GM19468 (cell line): ENCODE measurements at regions not wholly inside any gene's neighbourhood (a gene's known extent, or its start where the extent isn't known, plus 50 kb on each side); places are given as distances from the start of the nearest gene placed in this dataset.

ENCODE experiments used
- ATAC-seq: cut with Tn5 transposase; IDR thresholded peaks from one replicate; pipeline ENCODE4 v1.9.1; 2021; ENCODE audit warnings: mild to moderate bottlenecking, moderate library complexity, moderate number of reproducible peaks; ENCODE audit not compliant: unreplicated experiment; ENCODE audit errors: extremely low read depth

DNA sequence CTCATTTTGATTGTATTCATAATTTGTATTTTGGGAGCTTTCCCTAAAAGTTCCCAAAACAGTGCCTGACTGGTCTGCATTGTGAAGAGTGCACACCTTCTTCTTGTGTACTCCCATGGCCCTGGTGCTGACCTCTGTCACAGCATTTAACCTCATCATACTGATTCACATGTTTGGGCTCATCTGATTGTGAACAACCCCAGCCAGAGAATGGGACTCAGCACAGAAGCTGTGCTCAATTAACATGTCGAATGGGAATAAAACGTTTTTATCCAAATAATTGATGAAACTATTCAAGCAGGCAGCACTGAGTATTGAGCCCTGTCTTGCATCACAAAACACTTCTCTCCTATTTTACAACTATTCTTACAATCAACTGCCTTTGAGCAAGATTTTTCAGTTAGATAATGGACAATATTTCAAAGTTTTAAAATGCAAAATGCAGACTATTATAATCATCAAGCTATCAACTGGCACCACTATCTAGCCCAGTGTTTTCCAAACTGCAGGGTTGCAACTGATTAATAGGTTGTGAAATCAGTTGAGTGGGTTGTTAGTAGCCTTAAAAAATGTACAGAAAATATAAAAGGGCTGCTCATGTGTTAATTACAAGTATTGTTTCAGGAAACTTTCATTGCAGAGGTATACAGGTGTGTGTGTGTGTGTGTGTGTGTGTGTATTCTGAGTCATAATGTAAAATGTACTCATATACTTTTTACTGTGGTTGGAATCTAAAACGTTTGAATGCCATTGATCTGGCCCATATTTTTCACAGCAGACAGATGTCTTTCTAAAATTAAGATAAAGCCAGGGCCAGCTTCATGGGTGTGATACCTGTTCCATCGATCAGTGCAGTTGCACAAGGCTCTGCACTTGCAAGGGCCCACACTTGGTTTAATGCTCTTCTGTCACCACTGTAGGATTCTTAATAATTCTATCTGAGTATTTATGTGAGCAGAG lies 190.5 kb downstream of the PIK3R1 start:
- ATAC-seq, result no peak

DNA sequence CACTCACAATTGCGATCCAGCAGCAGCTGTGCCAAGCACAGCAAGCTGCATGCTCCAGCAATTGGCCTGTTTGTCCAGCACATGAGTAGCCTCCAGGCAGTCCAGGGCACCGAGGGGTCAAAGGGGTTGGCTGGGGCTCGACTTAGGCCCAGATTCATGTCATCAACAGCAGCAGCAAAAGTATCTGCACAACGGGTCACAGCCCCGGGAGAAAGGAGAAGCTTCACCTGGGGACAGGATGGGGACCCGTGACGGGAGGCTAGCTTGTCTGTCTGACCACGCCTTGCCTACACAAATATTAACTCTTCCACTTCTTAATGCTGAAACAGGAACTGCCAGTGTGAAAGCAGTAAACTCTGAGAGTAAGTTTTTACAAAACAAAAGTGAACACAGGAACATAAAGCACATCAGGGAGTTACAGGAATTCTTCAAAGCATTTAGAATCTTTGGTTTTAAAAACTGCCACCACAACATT lies 191.2 kb downstream of the PIK3R1 start:
- ATAC-seq, result peak; percentile 55

DNA sequence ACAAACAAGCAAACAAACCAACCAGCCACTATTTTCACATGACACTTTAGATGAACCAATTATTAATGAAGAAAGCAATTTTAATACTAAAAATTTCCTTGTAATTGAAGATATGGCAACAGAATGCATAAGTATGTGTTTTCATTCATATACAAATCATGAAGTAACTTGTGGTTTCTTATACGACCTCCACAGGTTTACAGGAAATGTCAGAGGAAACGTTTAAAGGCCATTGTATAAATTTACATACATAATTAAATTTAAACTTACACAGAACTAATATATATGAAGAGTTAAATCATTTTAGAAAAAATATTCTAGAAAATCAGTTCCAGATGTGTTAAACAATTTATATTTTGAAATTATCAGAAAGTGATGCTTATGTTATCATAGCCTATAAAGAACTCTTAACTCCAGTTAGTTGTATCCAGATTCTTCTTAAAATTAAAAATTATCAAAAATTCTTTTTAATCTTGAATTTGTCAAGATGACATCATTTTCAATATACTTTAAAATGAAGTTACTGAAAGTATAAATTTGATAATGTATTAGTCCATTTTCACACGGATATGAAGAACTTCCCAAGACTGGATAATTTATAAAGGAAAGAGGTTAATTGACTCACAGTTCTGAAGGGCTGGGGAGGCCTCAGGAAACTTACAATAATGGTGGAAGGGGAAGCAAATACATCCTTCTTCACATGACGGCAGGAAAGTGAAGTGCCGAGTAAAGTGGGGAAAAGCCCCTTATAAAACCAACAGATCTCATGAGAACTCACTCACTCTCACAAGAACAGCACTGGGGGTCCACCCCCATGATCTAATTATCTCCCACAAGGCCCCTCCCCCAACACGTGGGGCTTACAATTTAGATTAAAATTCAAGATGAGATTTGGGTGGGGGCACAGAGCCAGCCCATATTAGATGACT lies 192.0 kb downstream of the PIK3R1 start:
- ATAC-seq, result no peak

DNA sequence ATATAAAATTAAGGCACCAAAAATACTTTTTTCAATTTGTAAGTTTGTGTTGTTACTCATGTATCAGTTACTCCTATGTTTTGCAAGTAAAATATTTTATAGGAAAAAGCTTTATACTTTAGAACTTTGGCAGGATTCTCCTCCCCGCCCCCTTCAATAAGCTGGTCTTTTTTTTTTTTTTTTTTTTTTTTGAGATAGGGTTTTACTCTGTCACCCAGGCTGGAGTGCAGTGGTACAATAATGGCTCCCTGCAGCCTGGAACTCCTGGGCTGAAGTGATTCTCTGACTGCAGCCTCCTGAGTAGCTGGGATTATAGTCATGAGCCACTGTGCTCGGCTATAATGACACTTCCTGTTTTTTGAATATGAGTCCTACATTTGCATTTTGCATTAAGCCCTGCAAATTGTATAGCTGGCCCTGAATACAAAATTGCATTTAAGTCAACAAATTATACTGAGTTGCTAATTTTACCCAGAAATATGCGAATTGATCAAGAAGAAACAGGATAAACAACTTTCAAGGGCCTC lies 192.9 kb downstream of the PIK3R1 start:
- no peak for ATAC-seq

DNA sequence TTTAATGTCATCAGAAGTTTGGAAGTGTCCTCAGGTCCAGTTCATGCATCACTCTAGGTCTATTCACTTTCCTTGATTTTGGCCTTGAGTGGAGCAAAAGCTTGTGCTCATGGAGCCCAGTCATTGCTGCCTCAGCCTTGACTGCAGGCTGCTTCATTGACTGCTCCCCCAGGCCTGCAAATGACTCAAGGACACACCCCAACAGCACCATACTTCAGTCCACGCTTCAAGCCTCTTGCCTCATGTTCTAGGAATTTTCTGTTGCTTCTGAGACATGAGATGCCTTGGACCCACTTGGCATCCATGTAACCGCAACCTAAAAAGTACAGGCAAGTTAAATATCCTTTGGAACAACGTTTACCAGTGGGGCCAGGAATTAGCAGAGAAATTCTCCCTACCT lies 193.7 kb downstream of the PIK3R1 start:
- no peak for ATAC-seq

DNA sequence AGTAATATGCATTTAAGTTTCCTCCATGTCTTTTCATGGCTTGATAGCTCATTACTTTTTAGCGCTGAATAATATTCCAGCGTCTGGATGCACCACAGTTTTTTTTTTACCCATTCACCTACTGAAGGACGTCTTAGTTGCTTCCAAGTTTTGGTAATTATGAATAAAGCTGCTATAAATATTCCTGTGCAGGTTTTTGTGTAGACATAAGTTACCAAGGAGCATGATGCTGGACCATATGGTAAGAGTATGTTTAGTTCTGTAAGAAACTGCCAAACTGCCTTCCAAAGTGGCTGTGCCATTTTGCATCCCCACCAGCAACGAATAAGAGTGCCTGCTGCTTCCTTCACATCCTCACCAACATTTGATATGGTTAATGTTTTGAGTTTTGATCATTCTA lies 195.6 kb downstream of the PIK3R1 start:
- no peak for ATAC-seq

DNA sequence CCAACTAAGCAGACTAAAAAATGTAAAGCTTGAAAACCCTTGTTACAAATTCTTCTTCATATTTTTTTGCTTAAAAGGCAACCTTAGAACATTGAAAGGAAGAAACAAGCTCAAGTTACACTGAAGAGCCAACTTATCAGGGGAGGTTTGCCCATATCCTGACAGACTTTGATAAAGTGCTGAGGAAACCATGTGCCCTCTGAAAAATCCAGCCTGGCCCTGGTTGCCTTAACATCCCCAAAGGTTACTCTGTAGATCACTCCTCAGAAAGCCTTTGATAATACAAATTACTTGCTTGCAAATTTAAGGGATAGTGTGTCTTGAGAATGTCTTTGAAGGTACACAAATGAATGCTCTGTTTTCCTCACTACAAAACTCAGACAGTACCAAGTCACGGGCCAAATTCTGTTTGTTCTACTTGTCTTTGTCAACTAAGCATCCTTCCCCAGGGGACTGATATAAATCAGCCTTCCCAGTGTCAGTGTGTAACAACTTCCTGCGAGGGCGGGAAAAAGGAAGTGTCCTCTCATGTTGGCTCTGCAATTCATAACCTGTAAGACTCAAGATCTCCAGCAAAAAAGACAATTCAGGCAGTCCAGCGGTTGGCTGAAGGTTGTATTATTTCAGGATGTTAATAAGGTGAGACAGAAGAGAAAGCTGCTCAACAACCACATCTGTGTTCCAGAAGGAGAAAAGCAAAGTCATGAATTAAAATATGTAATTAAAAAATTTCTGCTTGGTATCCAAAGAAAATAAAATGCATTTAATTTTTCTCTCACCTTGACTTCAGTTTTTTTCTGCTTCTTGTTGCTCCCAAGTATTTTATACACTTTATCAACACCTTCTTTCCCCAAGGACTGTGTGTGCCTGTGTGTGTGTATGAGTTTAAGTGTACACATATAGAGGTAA lies 199.9 kb downstream of the PIK3R1 start:
- no peak for ATAC-seq

DNA sequence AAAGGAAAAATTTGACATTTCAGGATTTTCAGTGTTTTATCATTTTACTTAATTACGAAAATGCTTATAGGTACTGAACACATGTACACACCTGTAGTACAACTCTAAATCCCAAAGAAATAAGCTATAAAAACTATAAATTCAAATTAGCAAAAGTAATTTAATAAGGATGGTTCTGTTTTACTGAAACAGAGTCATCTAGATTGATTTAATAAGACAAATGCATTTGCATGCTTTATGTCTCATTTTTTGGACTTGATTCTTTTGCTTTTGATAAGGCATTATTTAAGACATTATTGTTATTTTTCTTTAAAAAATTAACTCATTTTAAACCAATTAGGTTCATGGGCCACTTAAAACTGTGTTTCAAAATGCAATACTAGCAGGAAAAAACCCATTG lies 201.2 kb downstream of the PIK3R1 start:
- no peak for ATAC-seq

DNA sequence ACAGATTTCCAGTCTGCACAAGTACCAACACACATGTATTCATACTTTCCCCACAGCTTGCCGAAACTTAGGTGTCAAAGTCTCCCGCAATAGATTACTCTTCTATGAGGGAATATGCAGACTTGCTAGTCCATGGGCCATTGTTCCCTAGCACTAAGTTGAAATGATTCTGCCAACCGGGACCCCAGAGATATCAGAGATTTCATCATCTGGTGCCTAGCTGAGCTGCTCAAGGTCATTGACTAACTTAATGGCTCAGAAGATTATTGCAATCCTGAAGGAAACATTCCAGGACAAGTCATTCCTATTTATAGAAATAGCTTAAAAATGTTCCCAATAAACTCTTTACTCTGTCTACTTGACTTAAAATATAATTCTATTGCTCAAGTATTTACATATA lies 202.6 kb downstream of the PIK3R1 start:
- ATAC-seq, result no peak

DNA sequence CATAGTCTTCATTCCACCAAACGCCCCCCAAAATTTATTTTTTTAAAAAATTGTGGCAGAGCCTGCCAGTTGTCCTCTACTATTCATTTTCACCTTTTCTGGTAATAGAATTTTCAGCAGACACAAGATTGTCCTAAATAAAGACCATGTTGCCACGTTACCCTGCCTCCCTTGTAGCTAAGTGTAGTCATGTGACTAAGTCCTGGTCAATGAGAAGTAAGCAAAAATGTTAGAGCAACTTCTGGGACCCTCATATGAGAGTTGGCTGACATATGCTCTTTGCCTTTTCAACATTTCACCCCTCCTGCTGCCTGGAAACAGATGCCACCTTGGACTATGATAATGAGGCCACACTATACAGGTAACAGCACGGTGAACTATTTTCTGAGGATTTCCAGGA lies 203.1 kb downstream of the PIK3R1 start:
- ATAC-seq, result no peak

DNA sequence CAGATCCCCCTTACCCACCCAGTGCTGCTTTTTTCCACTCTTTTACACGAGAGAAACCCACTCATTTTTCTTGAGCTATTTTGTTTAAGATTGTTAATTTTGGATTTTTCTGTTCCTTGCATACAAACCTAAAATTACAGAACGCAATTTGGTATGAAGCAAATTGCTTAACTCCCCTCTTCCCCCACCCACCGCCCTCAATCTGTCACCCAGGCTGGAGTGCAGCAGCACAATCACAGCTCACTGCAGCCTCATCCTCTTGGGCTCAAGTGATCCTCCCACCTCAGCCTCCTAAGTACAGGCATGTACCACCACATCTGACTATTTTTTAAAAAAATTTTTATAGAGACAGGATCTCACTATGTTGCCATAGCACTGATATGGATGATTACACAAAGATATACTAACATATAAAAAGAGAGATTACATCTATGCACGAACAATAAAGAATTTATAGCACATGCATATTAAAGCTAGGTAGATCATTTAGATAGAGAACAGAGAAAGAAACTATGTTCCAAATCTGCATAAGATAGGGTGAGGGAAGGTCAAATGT lies 203.6 kb downstream of the PIK3R1 start:
- ATAC-seq, result no peak

DNA sequence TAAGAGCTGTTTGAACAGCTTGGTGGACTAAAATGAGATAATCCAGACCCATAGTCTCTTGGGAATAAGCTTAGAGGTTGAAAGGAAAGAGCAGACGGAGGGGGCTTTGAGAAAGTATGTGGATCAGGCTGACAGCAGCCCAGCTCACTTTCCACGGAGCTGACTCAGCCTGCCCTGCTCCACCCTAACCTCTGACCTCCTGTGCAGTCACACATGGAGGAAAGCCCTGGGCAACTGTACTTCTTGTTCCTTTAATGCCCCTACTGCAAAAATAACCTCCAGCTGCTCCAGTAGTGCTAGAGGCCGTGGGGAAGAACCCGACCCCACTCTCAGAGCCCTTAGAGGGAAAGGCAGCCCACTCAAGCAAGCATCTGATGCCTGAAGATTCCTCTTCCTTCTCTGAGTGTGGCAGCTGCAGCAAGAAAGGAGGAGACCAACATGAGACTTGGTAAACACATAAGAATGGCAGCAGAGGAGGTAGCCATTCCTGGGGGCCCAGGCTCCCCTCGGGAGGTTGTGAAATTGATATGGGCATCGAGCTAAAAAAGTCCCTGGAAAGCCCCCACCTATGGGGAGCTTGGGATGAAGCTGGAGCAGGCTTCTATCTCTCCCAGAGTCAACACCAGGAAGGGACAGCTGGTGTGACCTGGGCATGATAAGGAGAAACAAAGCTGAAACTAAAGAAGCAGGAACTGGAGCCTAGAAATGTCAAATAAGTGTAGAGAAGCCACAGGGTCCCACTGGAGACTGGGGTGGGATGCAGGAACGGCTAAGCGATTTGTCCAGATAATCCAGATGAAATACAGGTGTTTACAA lies 204.3 kb downstream of the PIK3R1 start:
- ATAC-seq, result no peak

DNA sequence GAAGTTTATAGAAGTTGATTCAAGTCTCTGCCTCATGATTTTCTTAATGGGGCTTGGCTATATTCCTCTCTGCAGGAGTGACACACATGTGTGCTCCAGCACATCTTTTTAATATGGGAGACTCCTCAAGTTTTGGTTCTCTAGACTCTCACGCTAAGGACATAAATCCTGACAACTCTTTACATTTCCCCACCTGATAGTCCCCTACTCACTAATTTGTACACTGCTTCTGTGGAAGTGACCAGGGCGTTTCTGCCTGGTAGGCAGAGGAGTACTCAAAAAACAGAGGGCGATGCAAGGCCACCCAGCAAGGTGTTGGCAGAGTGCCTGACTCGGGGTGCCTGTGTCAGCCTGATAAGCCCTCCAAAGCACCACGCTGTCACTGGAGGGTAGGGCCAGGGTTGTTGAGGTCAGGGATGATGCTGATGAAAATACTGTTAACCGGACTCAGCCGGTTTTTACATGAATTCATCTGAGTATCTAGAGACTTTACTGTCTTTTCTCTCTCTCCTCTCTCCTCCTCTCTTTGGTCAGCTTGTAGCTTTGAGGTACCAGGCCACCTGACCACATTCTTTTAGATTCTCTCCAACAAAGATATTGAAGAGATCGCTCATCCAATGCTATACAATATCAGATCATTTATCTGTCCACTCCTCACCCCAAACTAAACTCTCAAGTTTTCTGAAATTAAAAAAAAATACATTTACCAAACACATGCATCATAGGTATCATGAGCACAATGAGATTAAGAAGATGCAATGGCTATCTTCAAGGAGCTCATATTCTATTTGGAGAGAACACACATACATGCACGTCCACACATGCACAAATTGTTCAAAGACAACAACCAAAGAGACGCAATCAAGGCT lies 205.2 kb downstream of the PIK3R1 start:
- no peak for ATAC-seq

DNA sequence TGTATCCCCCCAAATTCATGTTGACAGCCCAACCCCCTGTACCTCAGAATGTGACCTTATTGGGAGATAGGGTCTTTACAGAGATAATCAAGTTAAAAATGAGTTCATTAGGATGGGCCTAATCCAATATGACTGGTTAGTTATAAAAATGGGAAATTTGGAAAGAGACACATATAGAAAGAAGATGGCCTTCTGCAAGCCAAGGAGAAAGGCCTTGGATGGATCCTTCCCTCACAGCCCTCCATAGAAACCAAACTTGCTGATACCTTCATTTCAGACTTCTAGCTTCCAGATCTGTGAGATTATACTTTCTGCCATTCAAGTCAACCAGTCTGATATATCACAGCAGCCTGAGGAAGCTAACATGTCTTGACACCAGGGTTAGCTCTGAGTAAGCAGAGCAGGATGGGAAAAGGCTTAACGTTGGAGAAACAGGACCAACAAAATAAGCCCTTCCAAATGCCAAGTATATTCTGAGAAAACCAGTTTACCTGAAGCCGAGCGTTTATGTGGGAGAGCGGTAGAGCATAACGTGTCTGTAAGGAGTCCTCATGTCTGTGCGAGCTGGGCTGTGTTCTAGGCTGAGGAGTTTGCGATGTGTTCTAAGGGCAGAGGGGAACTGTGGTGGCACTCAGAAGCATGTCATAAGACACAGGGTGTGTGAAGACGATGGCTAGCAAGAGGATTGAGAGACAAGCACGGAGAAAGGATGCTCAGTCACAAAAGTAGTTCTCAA lies 206.1 kb downstream of the PIK3R1 start:
- ATAC-seq, result no peak

DNA sequence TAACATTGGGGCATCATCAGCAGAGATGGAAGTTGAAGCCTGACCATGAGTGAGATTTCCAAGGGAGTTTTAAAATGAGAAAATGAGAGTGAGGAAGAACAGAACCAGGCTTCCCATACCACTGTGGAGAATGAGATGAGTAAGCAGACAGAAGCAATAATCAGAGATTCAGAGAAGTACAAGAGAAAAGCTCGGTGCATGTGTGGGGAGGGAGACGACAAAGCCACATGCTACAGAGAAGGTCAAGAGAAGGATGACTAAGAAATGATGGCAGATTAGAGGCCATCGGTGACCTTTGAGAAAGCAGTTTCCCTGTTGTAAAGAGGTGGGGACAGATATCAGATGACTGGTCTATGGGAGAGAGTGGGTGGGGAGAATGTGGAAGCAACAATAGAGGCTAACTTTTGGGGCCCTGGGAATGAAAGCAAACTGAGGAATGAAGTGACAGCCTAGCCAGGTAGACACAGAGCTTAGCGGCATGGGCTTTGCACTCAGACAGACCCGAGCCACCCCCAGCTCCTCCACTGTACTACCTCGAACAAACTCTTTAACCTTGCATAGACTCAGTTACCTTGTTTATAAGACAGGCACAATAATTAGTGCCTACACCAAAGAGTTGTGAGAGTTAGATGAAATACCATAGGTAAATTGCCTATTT lies 207.7 kb downstream of the PIK3R1 start:
- no peak for ATAC-seq

DNA sequence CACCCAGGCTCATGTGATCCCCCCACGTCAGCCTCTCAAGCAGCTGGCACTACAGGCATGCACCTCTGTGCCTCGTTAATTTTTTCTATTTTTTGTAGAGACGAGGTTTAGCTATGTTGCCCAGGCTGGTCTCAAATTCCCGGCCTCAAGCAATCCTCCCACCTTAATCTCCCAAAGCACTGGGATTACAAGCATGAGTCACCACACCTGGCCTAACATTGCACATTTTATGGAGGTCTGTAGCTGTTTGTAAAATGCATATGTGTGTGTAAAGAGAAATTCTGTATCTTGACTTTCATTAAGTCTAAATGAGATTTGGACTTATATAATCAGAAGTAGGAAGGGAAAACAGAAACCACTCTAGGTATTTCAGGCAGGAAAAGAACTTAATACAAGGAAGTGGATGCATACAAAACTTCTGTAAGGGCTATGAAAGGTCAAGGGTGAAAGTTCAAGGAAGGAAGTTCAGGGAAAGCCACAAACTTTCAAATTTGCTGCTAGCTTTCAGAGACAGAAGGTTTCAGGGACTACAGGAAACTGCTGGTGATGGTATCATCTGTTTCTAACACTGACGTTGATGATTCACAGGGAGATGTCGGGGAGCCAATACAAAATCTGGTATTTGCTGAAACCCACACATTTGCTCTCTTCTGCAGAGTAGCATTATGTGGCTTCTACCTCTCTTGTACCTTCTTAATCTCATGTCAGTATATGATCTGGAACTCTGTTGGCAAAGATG lies 209.4 kb downstream of the PIK3R1 start:
- ATAC-seq, result peak; percentile 70
